Caki2 (cell line): ENCODE measurements at regions not wholly inside any gene's neighbourhood (a gene's known extent, or its start where the extent isn't known, plus 50 kb on each side); places are given as distances from the start of the nearest gene placed in this dataset.
A peak's percentile ranks its signal among the peaks of the same experiment; 100 is the strongest.

Source experiments
- DNase-seq: peaks from one replicate; pipeline ENCODE4 v3.0.0-alpha.2; 2015; ENCODE audit warnings: low read depth
- in situ Hi-C: cut with HindIII; loops from 2 replicates; pipeline ENCODE4 v1.10.0; 2016; ENCODE audit warnings: low sequenced_read_pairs, low pct_unique_long_range_greater_than_20kb, mixed read lengths

DNA sequence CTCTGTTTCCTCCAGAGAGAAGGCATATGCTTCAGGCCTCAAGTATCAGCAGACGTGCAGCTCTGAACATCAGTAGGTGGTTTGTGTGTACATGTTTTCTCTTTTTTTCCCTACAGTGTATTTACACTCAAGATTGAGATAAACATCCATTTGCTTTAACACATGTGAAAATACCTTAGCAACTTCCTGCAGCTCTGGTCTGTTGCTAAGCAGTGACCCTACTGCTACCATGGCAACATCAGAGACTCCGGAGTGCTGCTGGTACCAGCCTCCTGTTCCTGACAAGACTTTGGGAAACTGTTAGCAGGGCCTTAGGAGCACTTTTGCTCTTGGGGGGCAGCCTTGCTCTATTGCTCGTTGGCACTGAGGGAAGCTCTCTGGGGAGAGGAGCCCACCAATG lies 221.2 kb upstream of the PLET1 start:
- DNase-seq: no peak
- in situ Hi-C loops: no loop called here

- no peak for DNase-seq
- in situ Hi-C loops: no loop called here
Measured at GRCh38 chr11:112485280-112485679, 224.6 kb upstream of the PLET1 start.

DNA sequence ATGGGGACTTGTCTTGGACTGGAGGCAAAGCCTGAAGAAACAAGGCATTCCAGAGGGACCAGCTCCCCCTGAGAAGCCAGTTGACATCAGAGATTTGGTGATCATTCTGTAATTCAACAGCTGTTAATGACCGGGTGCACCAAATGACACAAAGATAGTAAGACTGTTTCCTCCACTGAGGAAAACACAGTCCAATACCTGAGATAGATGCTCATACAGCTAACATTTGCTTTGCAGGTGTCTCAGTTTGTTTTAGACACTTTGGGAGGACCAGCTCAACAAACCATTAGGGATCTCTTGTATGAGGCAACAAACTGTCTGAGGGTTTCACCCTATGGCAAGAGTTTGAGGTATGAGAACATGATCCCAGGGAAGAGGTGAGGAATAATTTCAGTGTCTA lies 237.2 kb upstream of the PLET1 start:
- no peak for DNase-seq
- in situ Hi-C loops: no loop called here

DNA sequence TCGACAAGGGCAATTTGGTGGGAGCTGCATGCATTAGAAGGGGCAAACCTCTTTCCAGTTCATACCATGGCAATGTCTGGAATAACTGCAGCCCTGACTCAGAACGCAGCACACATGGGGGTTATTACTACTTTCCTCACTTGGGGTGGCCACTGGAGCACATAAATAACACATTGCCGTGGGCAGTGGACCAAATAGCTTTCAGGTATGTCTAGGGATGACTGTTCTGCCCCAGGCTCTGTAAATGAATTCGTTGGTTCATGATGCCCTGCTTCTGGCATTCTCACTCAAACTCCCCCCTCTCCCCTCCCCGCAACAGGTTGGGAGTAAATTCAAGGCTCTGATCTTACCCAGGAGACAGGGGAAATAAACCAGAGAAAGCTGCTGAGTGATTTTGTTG lies 238.0 kb upstream of the PLET1 start:
- DNase-seq: peak; percentile 46
- in situ Hi-C loops: no loop called here

- DNase-seq: no peak
- in situ Hi-C loops: no loop called here
Measured at GRCh38 chr11:112499153-112499880, 238.7 kb upstream of the PLET1 start.

DNA sequence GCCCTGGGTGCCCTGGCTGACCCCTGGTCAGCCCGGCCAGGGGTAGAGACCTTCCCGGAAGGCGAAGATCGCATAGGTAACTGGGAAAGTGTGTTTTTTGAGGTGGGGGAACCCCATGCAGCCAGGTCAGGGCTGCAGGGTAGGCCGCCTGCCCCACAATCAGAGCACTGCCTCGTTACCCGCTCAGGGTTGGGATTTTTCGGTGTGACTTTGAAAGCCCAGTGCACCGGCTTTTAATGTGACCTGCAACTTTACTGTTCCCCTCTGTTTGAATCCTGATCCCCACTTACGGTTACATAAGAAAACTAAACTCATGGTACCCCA lies 239.2 kb upstream of the PLET1 start:
- in situ Hi-C loops: no loop called here
- no peak for DNase-seq

- in situ Hi-C loops: no loop called here
- no peak for DNase-seq
Measured at GRCh38 chr11:112503410-112503809, 242.8 kb upstream of the PLET1 start.

- in situ Hi-C loops: no loop called here
- DNase-seq: no peak
Measured at GRCh38 chr11:112504056-112504455, 243.4 kb upstream of the PLET1 start.

DNA sequence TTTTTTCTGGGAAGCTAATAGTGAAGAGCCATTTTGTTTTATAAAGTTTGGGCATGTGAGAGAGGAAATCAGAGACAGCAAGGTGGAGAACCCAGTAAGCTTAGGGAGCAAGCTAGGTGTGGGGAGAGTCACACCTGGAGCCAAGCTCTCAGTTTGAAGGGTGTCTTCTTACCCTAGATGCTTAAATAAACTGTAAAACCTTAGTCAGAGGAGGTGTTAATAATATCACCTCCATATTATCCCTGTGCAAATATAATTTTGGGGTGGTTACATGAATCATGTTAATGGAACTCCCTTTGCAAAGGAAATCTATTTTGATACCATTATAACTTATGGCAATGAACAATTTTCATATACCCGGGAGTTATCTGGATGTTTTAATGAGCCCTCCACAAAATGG lies 246.2 kb upstream of the PLET1 start:
- in situ Hi-C loops: no loop called here
- no peak for DNase-seq

DNA sequence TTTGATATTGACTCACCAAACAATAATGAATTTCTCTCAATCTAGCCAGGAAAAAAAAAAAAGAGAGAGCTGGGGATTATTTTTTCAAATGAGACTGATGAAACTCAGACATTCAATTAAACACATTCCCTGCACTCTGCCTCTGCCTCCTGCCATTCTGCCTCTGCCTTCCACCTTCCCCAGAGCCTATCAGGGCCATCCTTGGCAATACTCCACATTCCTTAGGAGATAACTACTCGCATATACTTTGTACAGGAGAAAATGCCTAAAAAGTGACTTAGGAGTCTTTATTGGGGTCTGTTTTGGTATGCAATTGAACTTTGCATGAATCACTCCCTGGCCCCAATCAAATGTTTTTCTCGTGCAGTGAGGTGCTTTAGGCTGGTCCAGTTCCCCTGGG lies 246.6 kb upstream of the PLET1 start:
- no peak for DNase-seq
- in situ Hi-C loops: no loop called here

DNA sequence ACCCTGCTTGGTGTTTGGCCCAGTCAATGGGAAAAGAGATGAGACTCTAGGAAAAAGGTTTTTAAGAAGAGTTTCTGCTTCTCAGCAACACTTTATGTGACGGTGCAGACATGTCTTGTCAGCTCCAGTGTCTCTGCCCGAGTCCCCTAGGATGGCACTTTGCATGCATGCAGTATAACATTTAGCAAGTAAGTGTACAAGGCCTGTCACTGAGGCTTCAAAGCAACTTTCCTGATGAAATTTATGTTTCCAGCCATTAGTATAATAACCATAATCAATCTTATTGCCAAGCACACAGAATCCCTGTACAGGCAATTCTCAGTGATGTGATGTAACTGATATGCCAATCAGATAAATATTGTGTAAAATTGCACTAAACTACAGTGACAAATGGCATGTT lies 248.1 kb upstream of the PLET1 start:
- in situ Hi-C loops: no loop called here
- DNase-seq: no peak

DNA sequence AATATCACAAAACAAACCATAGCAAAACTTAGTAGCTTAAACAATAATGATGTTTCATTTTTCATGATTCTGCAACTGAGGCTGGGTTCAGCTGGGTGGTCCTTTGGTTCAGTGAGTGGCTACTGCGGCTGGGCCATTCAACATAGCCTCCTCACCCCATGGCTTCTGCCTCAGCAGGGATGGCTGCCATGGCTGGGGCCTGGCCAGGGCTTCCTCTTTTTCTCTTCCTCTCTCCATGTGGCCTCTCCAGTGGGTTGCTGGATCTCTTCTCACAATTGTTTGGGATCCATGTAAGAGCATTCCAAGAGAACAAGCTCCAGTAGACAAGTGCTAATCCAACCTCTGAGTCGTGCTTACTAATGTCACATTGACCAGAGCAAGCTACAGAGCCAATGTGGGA lies 248.6 kb upstream of the PLET1 start:
- DNase-seq: no peak
- in situ Hi-C loops: no loop called here

GRCh38 chr11:112511271-112511670 lies 250.6 kb upstream of the PLET1 start:
- DNase-seq: no peak
- in situ Hi-C loops: no loop called here

DNA sequence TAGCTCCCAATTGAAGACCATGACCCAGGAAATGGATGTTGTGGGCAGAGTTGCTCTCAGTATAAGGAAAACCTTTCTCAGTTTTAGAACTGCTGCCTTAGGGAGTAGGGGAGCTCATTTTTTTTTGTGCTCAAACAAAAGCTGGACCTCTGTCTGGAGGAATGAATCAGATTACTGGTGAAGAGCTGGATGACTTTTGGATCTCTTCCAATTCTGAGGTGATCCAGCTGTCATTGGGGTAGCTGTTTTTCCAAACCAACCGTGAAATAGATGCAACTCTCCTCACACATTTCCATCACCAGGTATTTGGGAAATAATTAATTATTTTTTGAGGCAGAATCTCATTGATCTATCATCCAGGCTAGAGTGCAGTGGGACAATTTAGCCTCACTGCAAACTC lies 251.3 kb upstream of the PLET1 start:
- in situ Hi-C loops: no loop called here
- no peak for DNase-seq

DNA sequence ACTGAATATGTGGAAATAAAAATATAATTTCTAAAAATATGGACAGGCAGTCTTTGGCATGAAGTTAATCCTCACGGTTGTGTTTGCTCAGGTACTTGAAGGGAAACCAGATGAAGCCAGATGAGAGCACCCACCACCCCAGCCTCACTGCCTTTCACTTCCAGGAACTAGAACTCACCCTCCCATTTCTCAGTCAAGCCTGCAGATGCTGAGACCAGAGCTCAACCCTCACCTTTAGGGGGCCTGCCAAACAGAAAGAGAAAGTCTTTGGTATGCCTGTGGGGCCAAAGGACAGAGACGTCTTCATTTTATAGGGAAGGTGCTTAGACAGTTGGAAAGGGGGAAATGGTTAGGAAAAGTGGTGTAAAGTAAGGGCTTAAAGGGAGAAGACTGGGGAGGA lies 252.8 kb upstream of the PLET1 start:
- in situ Hi-C loops: no loop called here
- DNase-seq: no peak

DNA sequence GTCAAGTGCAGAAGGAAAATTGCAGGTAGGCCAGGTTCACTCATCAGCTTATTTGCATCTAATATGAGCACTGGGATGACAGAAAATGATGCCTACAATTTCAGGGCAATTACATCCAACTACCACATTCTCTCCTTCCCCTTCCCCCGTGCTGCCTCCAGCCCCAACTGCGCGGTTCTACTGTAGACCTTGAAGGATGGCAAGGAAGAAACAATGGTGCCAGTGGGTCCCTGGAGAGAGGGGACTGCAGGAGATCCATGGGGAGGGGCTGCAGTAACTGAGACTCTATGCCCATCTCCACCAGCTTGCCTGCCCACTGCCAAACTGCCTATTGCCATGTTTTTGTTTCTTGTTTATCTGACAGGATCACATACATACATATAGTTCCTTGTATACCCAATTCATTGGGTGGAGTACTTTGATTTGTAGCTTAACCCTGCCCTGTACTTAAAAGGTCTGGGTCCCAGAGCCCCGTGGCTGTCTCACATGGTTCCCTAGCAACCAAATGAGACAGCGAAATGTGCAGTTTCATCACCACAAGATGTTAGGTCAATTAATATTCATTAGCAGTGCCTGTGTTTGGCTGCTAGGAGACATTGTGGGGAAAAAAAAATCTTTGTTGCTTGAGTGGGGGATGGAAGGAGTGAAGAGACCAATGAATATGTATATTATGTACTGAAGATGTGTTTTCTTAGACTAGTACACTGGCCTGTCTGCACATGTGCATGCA lies 253.5 kb upstream of the PLET1 start:
- peak; percentile 16 for DNase-seq
- in situ Hi-C loops: no loop called here

DNA sequence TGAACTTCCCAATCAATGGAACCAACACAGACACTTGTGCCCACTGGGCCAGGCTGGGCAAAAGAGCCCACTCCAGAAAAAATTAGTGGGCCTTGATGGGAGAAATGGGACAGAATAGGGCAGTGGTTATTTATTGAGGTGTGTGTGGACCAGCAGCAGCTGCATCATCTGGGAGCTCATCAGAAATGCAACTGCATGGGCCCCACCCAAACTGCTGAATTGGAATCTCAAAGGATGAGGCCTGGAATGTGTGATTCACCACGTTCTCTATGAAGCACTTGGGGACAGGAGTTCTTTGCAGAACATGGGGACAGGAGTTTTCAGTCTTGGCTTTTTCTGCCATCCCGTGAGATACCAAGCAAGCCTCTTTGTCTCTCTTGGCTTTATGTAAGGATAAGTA lies 255.6 kb upstream of the PLET1 start:
- in situ Hi-C loops: no loop called here
- no peak for DNase-seq

DNA sequence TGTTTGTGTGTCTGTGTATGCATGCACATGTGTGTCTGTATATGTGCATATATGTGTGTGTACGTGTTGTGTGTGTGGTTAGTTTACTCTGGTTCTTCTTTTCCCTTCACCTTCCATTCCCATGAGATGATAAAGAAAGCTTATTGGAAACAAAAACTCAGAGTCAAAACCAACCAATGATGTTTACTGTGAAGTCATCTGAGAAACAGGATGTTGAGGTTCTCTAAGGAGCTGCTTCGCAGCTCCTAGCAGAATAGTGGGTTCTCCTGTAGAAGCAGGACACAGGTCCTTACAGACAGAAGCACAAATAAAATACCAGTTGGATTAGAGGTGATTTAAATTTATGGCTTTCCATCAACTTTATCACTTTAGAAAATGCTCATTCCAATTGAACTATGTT lies 256.1 kb upstream of the PLET1 start:
- in situ Hi-C loops: no loop called here
- no peak for DNase-seq

GRCh38 chr11:112518371-112518770 lies 257.7 kb upstream of the PLET1 start:
- in situ Hi-C loops: no loop called here
- DNase-seq: no peak

DNA sequence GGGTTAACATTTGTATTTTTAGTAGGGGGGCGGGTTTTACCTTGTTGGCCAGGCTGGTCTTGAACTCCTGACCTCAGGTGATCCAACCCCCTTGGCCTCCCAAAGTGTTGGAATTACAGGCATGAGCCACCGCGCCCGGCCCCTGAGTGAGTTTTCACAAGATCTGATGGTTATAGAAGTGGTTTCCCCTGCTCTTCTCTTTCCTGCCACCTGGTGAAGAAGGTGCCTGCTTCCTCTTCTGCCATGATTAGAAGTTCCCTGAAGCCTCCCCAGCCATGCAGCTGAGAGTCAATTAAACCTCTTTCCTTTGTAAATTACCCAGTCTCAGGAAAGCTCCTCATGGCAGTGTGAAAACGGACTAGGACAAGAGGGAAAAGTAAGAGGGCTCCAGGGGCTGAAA lies 259.1 kb upstream of the PLET1 start:
- no peak for DNase-seq
- in situ Hi-C loops: no loop called here
